GM12864 (cell line): ENCODE measurements at regions not wholly inside any gene's neighbourhood (a gene's known extent, or its start where the extent isn't known, plus 50 kb on each side); places are given as distances from the start of the nearest gene placed in this dataset.

Source experiments
- DNase-seq: peaks from one replicate; pipeline ENCODE4 v3.0.0-alpha.2; 2011; ENCODE audit warnings: low read depth
- H3K4me3 ChIP-seq: 2 replicates; pipeline ENCODE4 v1.5.1; 2011; ENCODE audit warnings: mild to moderate bottlenecking, low read depth, low read length, control low read depth
- CTCF ChIP-seq: IDR thresholded peaks from 2 replicates; pipeline ENCODE4 v1.5.1; 2011; ENCODE audit warnings: low read depth, mild to moderate bottlenecking, moderate library complexity, low read length, control low read depth, inconsistent platforms; ENCODE audit errors: missing control alignments

GRCh38 chr1:39128959-39129358 is 75.5 kb upstream of the MACF1 start:
- no peak overlapping the region for H3K4me3 ChIP-seq
- TF ChIP-seq CTCF = no peak
- DNase-seq = no peak

- DNase-seq = no peak
- no peak overlapping the region for H3K4me3 ChIP-seq
- TF ChIP-seq CTCF = peak; percentile 41
Measured at GRCh38 chr1:39129514-39129913, 75.0 kb upstream of the MACF1 start.

GRCh38 chr1:39130325-39130724 is 74.2 kb upstream of the MACF1 start:
- no peak for TF ChIP-seq CTCF
- H3K4me3 ChIP-seq = no peak overlapping the region
- DNase-seq = no peak

- no peak overlapping the region for H3K4me3 ChIP-seq
- DNase-seq = no peak
- no peak for TF ChIP-seq CTCF
Measured at GRCh38 chr1:39131940-39132339, 72.6 kb upstream of the MACF1 start.

- no peak for TF ChIP-seq CTCF
- no peak for DNase-seq
- no peak overlapping the region for H3K4me3 ChIP-seq
Measured at GRCh38 chr1:39132505-39133339, 71.8 kb upstream of the MACF1 start.

GRCh38 chr1:39133340-39133684 is 71.2 kb upstream of the MACF1 start:
- no peak for TF ChIP-seq CTCF
- DNase-seq = no peak
- no peak overlapping the region for H3K4me3 ChIP-seq

- TF ChIP-seq CTCF = no peak
- no peak for DNase-seq
- no peak overlapping the region for H3K4me3 ChIP-seq
Measured at GRCh38 chr1:39134768-39135333, 69.6 kb upstream of the MACF1 start.
